ENCODE measurements at regions not wholly inside any gene's neighbourhood (a gene's known extent, or its start where the extent isn't known, plus 50 kb on each side); places are given as distances from the start of the nearest gene placed in this dataset.

GRCh38 chr1:230531103-230531502, 105.0 kb upstream of the PGBD5 start:
- no peak for ATAC-seq (ENCODE audit: low read depth)
- in situ Hi-C loops (cut with MboI; ENCODE audit: low sequenced_read_pairs) (no loop called here), intact Hi-C loops (cut with micrococcal nuclease) (no loop called here), dilution Hi-C loops (cut with HindIII; ENCODE audit: low sequenced_read_pairs, unreplicated experiment) (no loop called here)
- no peak overlapping the region for H2AFZ ChIP-seq (replicated peaks; ENCODE audit: low read length, poor library complexity)
- H3K4ac ChIP-seq (ENCODE audit: low read depth, low read length) = no peak overlapping the region
- H3K4me3 ChIP-seq (ENCODE audit: insufficient read depth, low read depth, low read length) = no peak overlapping the region
- H3K9me3 ChIP-seq (ENCODE audit: control insufficient read depth, insufficient read depth, low read length) = no peaks in the 10 kb centered on the region
- no peak overlapping the region for H4K5ac ChIP-seq (ENCODE audit: low read depth, low read length)
- H3K56ac ChIP-seq (ENCODE audit: extremely low read depth, insufficient read depth, low read length) = no peak overlapping the region
- no peaks in the 10 kb centered on the region for H4K20me1 ChIP-seq (ENCODE audit: insufficient read depth, low read length)
- ChIA-PET POLR2A (ENCODE audit: unreplicated experiment) (no interaction called here), CTCF (no interaction called here)
- no peak overlapping the region for H2BK15ac ChIP-seq (ENCODE audit: low read depth, low read length)
- H2AK5ac ChIP-seq (ENCODE audit: low read depth, low read length) = no peak overlapping the region
- H3K14ac ChIP-seq (replicated peaks; ENCODE audit: low read depth, low read length) = no peak overlapping the region
- no peaks in the 10 kb centered on the region for H3K9me1 ChIP-seq (ENCODE audit: insufficient read depth, low read length)
- H4K91ac ChIP-seq (ENCODE audit: insufficient read depth, low read depth, low read length) = no peak overlapping the region
- H3K18ac ChIP-seq (ENCODE audit: low read depth, low read length) = no peak overlapping the region
- H3K23ac ChIP-seq (ENCODE audit: low read depth, low read length) = no peak overlapping the region
- TF ChIP-seq MAFK (IDR thresholded peaks at IDR 0.05; ENCODE audit: low read depth, low read length) (no peak), CEBPB (IDR thresholded peaks at IDR 0.05; ENCODE audit: low read depth, low read length) (no peak), SMC3 (IDR thresholded peaks at IDR 0.05; ENCODE audit: low read depth, low read length) (no peak), FOS (IDR thresholded peaks at IDR 0.05; ENCODE audit: low read depth, low read length) (no peak)
- H3K27me3 ChIP-seq (ENCODE audit: control insufficient read depth, insufficient read depth, low read length) = no peaks in the 10 kb centered on the region
- H3K36me3 ChIP-seq (ENCODE audit: control insufficient read depth, insufficient read depth, low read length) = no peaks in the 10 kb centered on the region
- BruUV-seq (replicated peaks) = no TSS peak
- no peak for DNase-seq
- no peaks in the 10 kb centered on the region for H3K79me1 ChIP-seq (ENCODE audit: low read depth in 1 of 2, low read length in 2 of 2)
- H2BK5ac ChIP-seq (ENCODE audit: low read depth, low read length, poor library complexity, severe bottlenecking) = no peak overlapping the region
- H2AK9ac ChIP-seq (replicated peaks; ENCODE audit: low read depth, low read length, poor library complexity) = no peak overlapping the region
- H2BK20ac ChIP-seq (ENCODE audit: low read depth, low read length) = no peak overlapping the region
- no peak overlapping the region for H2BK120ac ChIP-seq (ENCODE audit: low read depth, low read length)
- H4K8ac ChIP-seq (ENCODE audit: low read depth in 2 of 2, low read length in 2 of 2) = no peak overlapping the region
- no peak overlapping the region for H3K9ac ChIP-seq (ENCODE audit: low read depth, low read length)
- no peaks in the 10 kb centered on the region for H3K4me1 ChIP-seq (ENCODE audit: control insufficient read depth, insufficient read depth, low read length)
- no peak overlapping the region for H3K27ac ChIP-seq (ENCODE audit: insufficient read depth, low read length)
- H3K4me2 ChIP-seq (ENCODE audit: low read depth, low read length) = no peak overlapping the region
